A549 (cell line): ENCODE measurements at regions not wholly inside any gene's neighbourhood (a gene's known extent, or its start where the extent isn't known, plus 50 kb on each side); places are given as distances from the start of the nearest gene placed in this dataset.

ENCODE experiments used
- GATA3 ChIP-seq: IDR thresholded peaks from 2 replicates; pipeline ENCODE4 v1.6.1; 2012; ENCODE audit warnings: borderline replicate concordance
- TF ChIP-seq, protein P1 (sequence below): IDR thresholded peaks from 2 replicates; pipeline ENCODE4 v1.6.1; 2012

DNA sequence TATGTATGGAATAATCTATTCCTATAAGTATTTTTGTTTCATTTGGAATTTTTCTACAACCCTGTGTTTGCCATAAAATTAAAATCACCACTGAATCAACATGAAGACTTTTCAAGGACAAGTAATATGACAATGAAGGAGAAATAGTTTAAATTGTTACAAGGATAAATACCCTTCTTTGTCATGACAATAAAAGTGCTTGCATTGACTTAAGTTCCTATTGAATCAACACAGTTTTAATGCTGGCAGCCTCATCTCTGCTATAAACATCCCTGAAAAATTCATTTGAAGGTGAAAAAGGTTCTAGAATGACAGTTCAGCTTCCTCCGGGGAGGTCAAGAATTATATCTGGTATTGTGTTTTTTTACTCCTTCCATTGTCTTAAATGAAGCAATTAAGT is 1105.1 kb upstream of the CDH9 start:
- TF ChIP-seq, protein P1, sequence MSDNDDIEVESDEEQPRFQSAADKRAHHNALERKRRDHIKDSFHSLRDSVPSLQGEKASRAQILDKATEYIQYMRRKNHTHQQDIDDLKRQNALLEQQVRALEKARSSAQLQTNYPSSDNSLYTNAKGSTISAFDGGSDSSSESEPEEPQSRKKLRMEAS: no peak
- TF ChIP-seq GATA3: no peak
